MCF 10A (cell line): ENCODE measurements at regions not wholly inside any gene's neighbourhood (a gene's known extent, or its start where the extent isn't known, plus 50 kb on each side); places are given as distances from the start of the nearest gene placed in this dataset.

ENCODE experiments used
- BruUV-seq: library from RNA; stranded (reverse); fragments of 400-500 nt; replicated peaks from 2 replicates; lab custom pipeline; 2021; lab: Mats Ljungman, UMichigan
- CTCF ChIA-PET: fragments of 300-600 bp; sonication (Branson Sonifier 250); formaldehyde crosslinking; extraction: SDS; loops from one replicate; lab custom pipeline; 2021; ENCODE audit warnings: antibody characterized with exemption, inconsistent platforms; lab: Yijun Ruan, JAX
- POLR2A ChIA-PET: fragments of 300-600, 350-650 bp; sonication (Branson Sonifier 250); formaldehyde crosslinking; extraction: SDS; loops from one replicate; lab custom pipeline; 2020; ENCODE audit warnings: antibody characterized with exemption, inconsistent platforms; lab: Yijun Ruan, JAX
- DNase-seq: peaks from one replicate; pipeline ENCODE4 v3.0.0-alpha.2; 2018; ENCODE audit not compliant: unreplicated experiment
- H3K27ac Mint-ChIP-seq: one replicate; pipeline ENCODE4 v1.8.0; 2022; ENCODE audit warnings: mild to moderate bottlenecking, low read depth, mixed read lengths; ENCODE audit not compliant: unreplicated experiment
- H3K27me3 Mint-ChIP-seq: one replicate; pipeline ENCODE4 v1.8.0; 2022; ENCODE audit warnings: mixed read lengths; ENCODE audit not compliant: insufficient read depth, unreplicated experiment
- H3K36me3 Mint-ChIP-seq: one replicate; pipeline ENCODE4 v1.8.0; 2022; ENCODE audit warnings: mild to moderate bottlenecking, moderate library complexity, mixed read lengths; ENCODE audit not compliant: insufficient read depth, unreplicated experiment
- H3K4me1 Mint-ChIP-seq: one replicate; pipeline ENCODE4 v1.8.0; 2022; ENCODE audit warnings: mixed read lengths; ENCODE audit not compliant: insufficient read depth, unreplicated experiment
- H3K4me3 Mint-ChIP-seq: one replicate; pipeline ENCODE4 v1.8.0; 2022; ENCODE audit warnings: mild to moderate bottlenecking, moderate library complexity, mixed read lengths; ENCODE audit not compliant: unreplicated experiment
- H3K9me3 Mint-ChIP-seq: one replicate; pipeline ENCODE4 v1.8.0; 2022; ENCODE audit warnings: mixed read lengths; ENCODE audit not compliant: unreplicated experiment
- intact Hi-C: fragments of 100-400 bp; cut with micrococcal nuclease; formaldehyde crosslinking; loops from 2 replicates; pipeline ENCODE4 v1.14.1; 2022
- TF ChIP-seq, protein P1 (sequence below): fragments of 200-600 bp; IDR thresholded peaks from one replicate; pipeline ENCODE4 v1.8.0; 2022; ENCODE audit warnings: antibody characterized with exemption, mild to moderate bottlenecking; ENCODE audit not compliant: unreplicated experiment

DNA sequence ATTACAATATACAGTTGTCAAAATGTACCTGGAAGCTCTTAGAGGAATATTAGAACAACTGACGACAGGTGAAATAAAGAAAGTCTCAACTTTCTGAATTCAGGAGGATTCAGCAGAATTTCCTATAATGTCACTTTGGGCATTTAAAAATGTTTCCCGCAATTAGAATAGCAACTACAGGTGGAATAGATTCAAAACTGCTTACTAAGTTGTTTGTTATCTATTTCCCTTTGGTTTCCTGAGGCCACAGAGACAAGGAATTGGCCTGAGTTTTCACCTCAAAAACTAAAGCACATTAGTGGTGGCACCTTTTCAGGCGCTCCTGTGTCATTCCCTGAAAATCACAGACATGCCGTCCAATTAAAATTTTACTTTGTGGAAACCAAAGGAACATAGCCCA is 729.2 kb upstream of the FANCL start:
- ChIA-PET CTCF (no interaction called here), POLR2A (no interaction called here)
- intact Hi-C loops = no loop called here
- no peaks in the 10 kb centered on the region for H3K9me3 Mint-ChIP-seq
- H3K27me3 Mint-ChIP-seq = no peaks in the 10 kb centered on the region
- no TSS peak for BruUV-seq
- DNase-seq = no peak
- no peaks in the 10 kb centered on the region for H3K36me3 Mint-ChIP-seq
- no peak overlapping the region for H3K4me3 Mint-ChIP-seq
- H3K4me1 Mint-ChIP-seq = peaks cover 30% of the 10 kb centered on the region
- no peak overlapping the region for H3K27ac Mint-ChIP-seq
- TF ChIP-seq, protein P1, sequence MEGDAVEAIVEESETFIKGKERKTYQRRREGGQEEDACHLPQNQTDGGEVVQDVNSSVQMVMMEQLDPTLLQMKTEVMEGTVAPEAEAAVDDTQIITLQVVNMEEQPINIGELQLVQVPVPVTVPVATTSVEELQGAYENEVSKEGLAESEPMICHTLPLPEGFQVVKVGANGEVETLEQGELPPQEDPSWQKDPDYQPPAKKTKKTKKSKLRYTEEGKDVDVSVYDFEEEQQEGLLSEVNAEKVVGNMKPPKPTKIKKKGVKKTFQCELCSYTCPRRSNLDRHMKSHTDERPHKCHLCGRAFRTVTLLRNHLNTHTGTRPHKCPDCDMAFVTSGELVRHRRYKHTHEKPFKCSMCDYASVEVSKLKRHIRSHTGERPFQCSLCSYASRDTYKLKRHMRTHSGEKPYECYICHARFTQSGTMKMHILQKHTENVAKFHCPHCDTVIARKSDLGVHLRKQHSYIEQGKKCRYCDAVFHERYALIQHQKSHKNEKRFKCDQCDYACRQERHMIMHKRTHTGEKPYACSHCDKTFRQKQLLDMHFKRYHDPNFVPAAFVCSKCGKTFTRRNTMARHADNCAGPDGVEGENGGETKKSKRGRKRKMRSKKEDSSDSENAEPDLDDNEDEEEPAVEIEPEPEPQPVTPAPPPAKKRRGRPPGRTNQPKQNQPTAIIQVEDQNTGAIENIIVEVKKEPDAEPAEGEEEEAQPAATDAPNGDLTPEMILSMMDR = no peak

DNA sequence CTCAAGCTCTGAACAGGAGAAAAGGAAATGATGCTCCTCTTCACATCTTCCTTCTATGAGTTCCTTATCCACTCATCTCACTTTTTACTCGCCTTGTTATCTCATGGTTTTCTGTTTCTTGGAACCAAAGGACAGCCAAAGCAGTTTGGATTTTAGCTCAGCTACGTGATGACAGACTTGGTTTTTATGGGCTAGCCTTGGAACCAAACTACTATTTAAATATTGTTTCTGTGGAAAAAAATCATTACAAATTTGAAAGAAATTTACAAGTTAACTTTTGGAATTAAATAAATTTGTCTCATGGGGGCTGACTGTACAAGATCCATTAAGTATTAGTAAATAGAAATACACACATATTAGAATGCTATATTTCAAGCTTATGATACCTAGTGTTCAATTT is 727.8 kb upstream of the FANCL start:
- no peak for DNase-seq
- Mint-ChIP-seq H3K36me3 (no peaks in the 10 kb centered on the region), H3K27me3 (no peaks in the 10 kb centered on the region), H3K4me3 (no peak overlapping the region), H3K9me3 (no peaks in the 10 kb centered on the region), H3K4me1 (peaks cover 29% of the 10 kb centered on the region), H3K27ac (no peak overlapping the region)
- ChIA-PET CTCF (interaction anchor here (0.6 kb wide), 1 partner anchor 56 kb away, joined by 3 read pairs; no protein-coding TSS in a partner anchor), POLR2A (no interaction called here)
- intact Hi-C loops = no loop called here
- BruUV-seq = no TSS peak
- TF ChIP-seq, protein P1 = no peak

DNA sequence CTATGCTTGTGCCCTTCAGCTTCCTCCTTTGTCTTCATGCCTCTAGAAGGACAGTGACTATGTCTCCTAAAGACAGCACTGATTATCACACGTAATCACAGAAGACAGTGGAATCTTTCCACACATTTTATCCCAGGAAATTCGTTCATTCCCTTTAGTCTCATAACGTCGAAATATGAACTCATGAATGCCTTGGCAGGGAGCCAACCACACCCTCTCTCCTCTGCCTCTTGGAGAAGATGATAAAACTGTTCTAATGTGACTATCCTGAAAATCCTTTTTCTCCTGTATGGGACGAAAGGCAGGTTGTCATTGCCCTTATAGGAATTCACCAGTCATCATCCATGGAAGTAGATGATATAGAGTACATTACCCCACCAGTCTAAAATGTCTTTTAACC is 726.6 kb upstream of the FANCL start:
- POLR2A ChIA-PET = no interaction called here
- CTCF ChIA-PET = no interaction called here
- TF ChIP-seq, protein P1 = no peak
- no TSS peak for BruUV-seq
- Mint-ChIP-seq H3K4me3 (no peak overlapping the region), H3K9me3 (no peaks in the 10 kb centered on the region), H3K36me3 (no peaks in the 10 kb centered on the region), H3K4me1 (peaks cover 26% of the 10 kb centered on the region), H3K27ac (no peak overlapping the region), H3K27me3 (no peaks in the 10 kb centered on the region)
- intact Hi-C loops = no loop called here
- DNase-seq = peak; percentile 67

DNA sequence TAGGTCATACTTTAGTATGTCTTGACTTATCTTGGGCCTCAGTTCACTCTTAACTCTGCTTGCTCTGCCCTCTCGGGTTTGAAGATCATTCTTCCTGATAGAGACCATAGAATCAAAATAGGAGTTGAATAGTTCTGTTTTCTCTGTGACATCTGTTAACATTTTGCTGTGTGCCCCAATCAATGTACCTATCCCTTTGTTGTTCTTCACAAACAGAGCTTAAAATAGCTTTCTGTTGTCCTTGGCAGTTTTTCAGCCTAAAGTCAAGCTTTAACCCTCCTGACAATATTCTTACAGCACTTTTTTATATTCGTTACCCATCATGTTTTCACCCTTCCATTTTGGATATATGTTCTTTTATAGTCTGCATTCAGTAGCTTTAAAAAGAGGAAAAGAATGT is 724.5 kb upstream of the FANCL start:
- Mint-ChIP-seq H3K27ac (no peak overlapping the region), H3K9me3 (no peaks in the 10 kb centered on the region), H3K4me3 (no peak overlapping the region), H3K36me3 (no peaks in the 10 kb centered on the region), H3K27me3 (no peaks in the 10 kb centered on the region), H3K4me1 (peaks cover 26% of the 10 kb centered on the region)
- TF ChIP-seq, protein P1 = no peak
- intact Hi-C loops = no loop called here
- POLR2A ChIA-PET = interaction anchor here (0.6 kb wide), 1 partner anchor 542 kb away, joined by 3 read pairs; no protein-coding TSS in a partner anchor
- no TSS peak for BruUV-seq
- CTCF ChIA-PET = no interaction called here
- no peak for DNase-seq
